ENCODE measurements at regions not wholly inside any gene's neighbourhood (a gene's known extent, or its start where the extent isn't known, plus 50 kb on each side); places are given as distances from the start of the nearest gene placed in this dataset.

DNA sequence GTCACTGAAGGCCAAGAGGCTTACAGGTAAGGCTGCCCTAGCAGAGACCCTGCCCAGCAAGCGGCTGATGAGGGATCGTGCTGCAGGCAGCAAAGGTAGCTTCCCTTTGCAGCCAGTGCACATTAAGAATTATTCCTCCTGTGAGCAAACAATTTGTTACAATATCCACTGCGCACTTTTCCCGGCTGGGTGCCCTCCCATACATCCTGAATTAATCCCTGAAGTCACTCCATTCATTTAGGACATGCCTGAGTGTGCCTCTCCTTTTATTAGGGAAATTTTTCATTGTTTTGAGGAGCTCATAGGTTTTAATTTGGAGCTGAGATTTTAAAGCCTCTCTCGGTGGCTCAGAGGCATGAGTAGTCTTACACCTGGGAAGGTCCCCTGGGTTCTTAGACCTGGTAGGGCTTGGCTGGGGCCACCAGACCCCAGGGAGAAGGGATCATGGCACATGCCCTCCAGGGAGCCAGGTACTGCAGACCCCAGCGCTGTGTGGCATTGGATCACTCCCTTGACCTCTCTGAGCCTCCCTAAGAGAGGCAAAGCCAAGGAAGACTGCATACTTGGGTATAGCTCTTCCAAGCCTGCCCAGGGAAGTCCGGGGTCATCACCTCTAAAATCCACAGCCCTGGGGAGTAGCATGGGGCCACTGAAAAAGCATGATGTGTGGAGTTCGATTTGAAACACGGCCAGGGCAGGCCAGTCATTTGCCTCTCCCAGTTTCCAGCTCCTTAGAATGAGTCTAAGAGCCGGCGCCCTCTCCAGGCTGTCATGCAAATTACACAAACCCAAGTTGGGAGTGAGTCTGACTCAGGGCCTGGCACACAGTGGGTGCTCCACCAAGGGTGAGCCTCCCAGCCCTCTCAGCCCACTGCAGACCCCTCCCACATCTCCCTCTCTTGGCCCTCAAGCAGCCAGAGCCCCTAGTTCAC is 151.9 kb upstream of the LINGO1 start:
- H3K9me3 Mint-ChIP-seq (ENCODE audit: low read depth) = no peaks in the 10 kb centered on the region
- no peaks in the 10 kb centered on the region for H3K27me3 Mint-ChIP-seq

GRCh38 chr15:77783636-77784035 is 150.9 kb upstream of the LINGO1 start:
- Mint-ChIP-seq H3K27me3 (no peaks in the 10 kb centered on the region), H3K4me1 (no peaks in the 10 kb centered on the region), H3K36me3 (no peaks in the 10 kb centered on the region), H3K4me3 (no peak overlapping the region), H3K9me3 (ENCODE audit: low read depth) (no peaks in the 10 kb centered on the region), H3K27ac (no peak overlapping the region)
- CTCF ChIA-PET = interaction anchor here (2.2 kb wide), 1 partner anchor 150 kb away, joined by 10 read pairs; the partner anchor contains the start of gene LINGO1
- DNase-seq = no peak
- ATAC-seq = no peak

More for the DNA sequence above, 151.9 kb upstream of the LINGO1 start:
- DNase-seq (no peak), ATAC-seq (peak; percentile 53)
- CTCF ChIA-PET = interaction anchor here (1.0 to 2.2 kb wide), 5 partner anchors 8 to 151 kb away, joined by 3 to 10 read pairs (median 3); partner anchors contain the start of gene LINGO1
- Mint-ChIP-seq H3K27ac (no peak overlapping the region), H3K4me3 (no peak overlapping the region), H3K4me1 (no peaks in the 10 kb centered on the region), H3K36me3 (no peaks in the 10 kb centered on the region)

DNA sequence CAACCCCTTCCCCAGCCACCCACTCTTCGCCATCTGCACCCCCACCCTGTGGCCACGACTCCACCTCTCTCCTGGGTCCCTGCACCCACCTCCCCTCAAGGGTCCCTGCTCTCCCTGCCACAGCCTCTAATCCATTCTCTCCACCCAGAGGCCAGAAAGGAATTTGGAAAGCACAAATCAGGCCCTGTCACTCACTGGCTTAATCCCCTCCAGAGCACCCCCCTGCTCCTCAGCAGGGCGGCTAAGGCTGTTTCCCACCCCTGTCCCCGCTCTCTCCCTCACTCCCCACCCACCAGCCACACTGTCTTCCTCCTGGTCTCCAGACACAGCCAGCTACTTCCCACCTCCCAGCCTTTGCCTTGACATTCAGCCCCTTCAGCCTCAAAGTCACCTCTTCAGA is 150.0 kb upstream of the LINGO1 start:
- H3K4me3 Mint-ChIP-seq = no peak overlapping the region
- H3K27me3 Mint-ChIP-seq = no peaks in the 10 kb centered on the region
- CTCF ChIA-PET = no interaction called here
- ATAC-seq (no peak), DNase-seq (no peak)
- no peaks in the 10 kb centered on the region for H3K36me3 Mint-ChIP-seq
- no peak overlapping the region for H3K27ac Mint-ChIP-seq
- H3K4me1 Mint-ChIP-seq = no peaks in the 10 kb centered on the region
- H3K9me3 Mint-ChIP-seq (ENCODE audit: low read depth) = no peaks in the 10 kb centered on the region

DNA sequence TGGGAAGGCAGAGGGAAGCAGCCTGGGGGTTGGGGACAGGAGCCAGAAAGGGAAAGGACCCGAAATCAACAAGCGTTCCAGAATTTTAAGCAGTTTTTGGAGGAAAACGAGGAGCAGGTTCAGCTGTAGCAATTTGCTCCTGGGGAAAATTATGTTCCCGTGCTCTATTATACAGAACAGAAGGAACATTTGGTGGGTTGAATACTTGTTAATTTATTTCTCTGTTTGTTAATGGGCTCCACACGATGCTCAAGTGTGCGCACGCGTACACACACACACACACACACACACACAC is 149.2 kb upstream of the LINGO1 start:
- Mint-ChIP-seq H3K4me3 (no peak overlapping the region), H3K9me3 (ENCODE audit: low read depth) (no peaks in the 10 kb centered on the region), H3K4me1 (no peaks in the 10 kb centered on the region), H3K27ac (no peak overlapping the region), H3K27me3 (no peaks in the 10 kb centered on the region), H3K36me3 (no peaks in the 10 kb centered on the region)
- CTCF ChIA-PET = no interaction called here
- DNase-seq = no peak
- ATAC-seq = no peak

DNA sequence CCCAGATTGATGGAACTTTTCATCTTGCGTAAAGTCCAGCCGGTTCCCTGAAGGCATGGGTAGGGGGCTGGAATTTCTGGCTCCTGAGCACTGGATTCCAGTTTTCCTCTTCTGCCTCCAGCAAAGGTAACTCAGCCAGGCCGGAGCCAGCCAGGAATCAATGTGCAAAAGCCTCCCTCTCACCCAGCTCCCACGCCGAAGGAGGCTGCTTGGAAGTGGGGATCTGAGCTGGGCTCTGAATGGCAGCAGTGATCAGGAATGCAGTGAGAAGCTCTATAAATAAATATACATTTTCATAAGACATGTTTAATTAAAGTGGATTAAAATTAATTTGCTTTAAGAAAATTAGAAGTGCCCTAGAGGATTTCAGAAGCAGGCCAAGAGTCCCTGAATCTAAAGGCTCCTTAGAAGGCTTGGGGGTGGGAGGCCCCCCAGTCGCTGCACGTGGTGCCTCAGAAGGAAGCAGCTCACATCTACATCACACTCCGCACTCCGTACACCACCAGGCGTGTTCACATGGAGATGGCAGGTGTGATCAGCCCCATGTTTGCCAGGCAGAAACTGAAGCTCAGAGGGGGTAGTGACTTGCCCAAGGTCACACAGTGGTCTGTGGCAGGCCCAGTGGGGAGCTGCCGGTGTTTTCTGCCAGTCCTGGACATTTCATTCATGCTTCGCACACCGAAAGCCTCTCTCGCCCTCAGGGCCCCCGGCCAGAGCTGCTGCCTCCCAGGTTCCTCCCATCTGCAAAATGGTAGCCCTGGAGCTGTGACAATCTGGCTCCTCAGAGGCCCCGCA is 148.6 kb upstream of the LINGO1 start:
- CTCF ChIA-PET = no interaction called here
- ATAC-seq (no peak), DNase-seq (no peak)
- Mint-ChIP-seq H3K36me3 (no peaks in the 10 kb centered on the region), H3K4me1 (no peaks in the 10 kb centered on the region), H3K27ac (no peak overlapping the region), H3K27me3 (no peaks in the 10 kb centered on the region), H3K9me3 (ENCODE audit: low read depth) (no peaks in the 10 kb centered on the region), H3K4me3 (no peak overlapping the region)

DNA sequence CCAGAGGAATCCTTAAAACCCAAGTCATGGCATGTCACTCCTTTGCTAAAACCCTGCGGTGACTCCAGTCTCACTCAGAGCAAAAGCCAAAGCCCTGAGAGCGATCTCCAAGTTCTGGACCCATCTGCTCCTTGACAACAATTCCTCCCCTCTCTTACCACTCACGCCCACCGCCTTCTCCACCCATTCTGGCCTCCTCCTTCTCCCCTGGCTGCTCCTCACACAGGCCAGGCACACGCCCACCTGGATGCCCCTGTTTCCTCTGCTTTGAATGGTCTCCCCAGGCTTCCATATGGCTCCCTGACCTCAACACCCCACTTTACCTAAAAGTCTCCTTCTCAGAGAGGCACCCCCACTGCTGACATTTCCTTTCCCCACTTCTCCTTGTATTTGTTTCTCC is 146.1 kb upstream of the LINGO1 start:
- DNase-seq = no peak
- no peak overlapping the region for H3K4me3 Mint-ChIP-seq
- no peak for ATAC-seq
- H3K27me3 Mint-ChIP-seq = no peaks in the 10 kb centered on the region
- no peaks in the 10 kb centered on the region for H3K9me3 Mint-ChIP-seq (ENCODE audit: low read depth)
- CTCF ChIA-PET = no interaction called here
- H3K27ac Mint-ChIP-seq = no peak overlapping the region
- H3K36me3 Mint-ChIP-seq = no peaks in the 10 kb centered on the region
- no peaks in the 10 kb centered on the region for H3K4me1 Mint-ChIP-seq

- DNase-seq = no peak
- Mint-ChIP-seq H3K9me3 (ENCODE audit: low read depth) (no peaks in the 10 kb centered on the region), H3K27me3 (no peaks in the 10 kb centered on the region), H3K4me1 (no peaks in the 10 kb centered on the region), H3K36me3 (no peaks in the 10 kb centered on the region), H3K4me3 (no peak overlapping the region), H3K27ac (no peak overlapping the region)
- CTCF ChIA-PET = no interaction called here
- ATAC-seq = no peak
Measured at GRCh38 chr15:77775837-77776236, 143.1 kb upstream of the LINGO1 start.

GRCh38 chr15:77775373-77775772 is 142.7 kb upstream of the LINGO1 start:
- Mint-ChIP-seq H3K4me3 (no peak overlapping the region), H3K9me3 (ENCODE audit: low read depth) (no peaks in the 10 kb centered on the region), H3K27ac (no peak overlapping the region), H3K27me3 (no peaks in the 10 kb centered on the region), H3K4me1 (no peaks in the 10 kb centered on the region), H3K36me3 (no peaks in the 10 kb centered on the region)
- CTCF ChIA-PET = no interaction called here
- DNase-seq (no peak), ATAC-seq (no peak)

DNA sequence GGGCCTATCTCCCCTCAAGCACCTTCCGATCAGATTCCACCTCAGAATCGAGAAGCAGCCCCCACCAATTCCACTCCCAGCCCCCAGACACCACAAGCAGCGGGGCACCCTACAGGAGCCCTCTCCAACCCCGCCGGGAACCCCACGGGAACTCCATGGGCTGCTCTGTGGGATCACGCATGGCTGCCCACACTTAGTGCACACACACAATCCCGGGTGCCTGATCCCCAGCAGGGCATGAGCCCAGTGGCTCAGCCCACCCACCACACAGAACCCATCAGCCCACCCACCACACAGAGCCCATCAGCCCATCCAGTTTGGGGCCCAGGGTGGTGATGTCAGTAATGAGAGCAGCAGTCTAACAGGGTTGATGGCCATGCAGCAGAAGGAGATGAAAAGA is 141.6 kb upstream of the LINGO1 start:
- Mint-ChIP-seq H3K9me3 (ENCODE audit: low read depth) (no peaks in the 10 kb centered on the region), H3K4me1 (no peaks in the 10 kb centered on the region), H3K27ac (no peak overlapping the region), H3K36me3 (no peaks in the 10 kb centered on the region), H3K4me3 (no peak overlapping the region), H3K27me3 (no peaks in the 10 kb centered on the region)
- DNase-seq (no peak), ATAC-seq (no peak)
- CTCF ChIA-PET = no interaction called here

DNA sequence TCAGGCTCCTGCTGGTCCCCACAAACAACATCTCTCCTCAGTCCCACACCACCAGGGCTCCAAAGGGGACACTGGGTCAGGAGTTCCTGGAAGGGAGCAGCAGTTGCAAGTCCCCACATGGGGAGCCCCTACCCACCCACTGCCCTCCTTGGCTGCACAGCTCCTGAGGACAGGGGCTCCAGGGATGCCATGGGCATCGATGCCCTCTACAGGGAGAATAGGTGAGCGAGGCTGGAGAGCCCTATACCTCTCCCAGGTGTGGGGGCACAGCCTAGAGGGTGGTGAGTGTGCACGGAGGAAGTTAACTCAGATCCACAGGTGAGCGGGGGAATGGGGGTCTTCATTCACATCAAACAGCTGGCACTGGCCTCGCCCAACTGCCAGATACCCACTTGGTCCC is 141.2 kb upstream of the LINGO1 start:
- Mint-ChIP-seq H3K36me3 (no peaks in the 10 kb centered on the region), H3K4me1 (no peaks in the 10 kb centered on the region), H3K27me3 (no peaks in the 10 kb centered on the region), H3K9me3 (ENCODE audit: low read depth) (no peaks in the 10 kb centered on the region), H3K27ac (no peak overlapping the region), H3K4me3 (no peak overlapping the region)
- ATAC-seq (no peak), DNase-seq (no peak)
- CTCF ChIA-PET = no interaction called here

DNA sequence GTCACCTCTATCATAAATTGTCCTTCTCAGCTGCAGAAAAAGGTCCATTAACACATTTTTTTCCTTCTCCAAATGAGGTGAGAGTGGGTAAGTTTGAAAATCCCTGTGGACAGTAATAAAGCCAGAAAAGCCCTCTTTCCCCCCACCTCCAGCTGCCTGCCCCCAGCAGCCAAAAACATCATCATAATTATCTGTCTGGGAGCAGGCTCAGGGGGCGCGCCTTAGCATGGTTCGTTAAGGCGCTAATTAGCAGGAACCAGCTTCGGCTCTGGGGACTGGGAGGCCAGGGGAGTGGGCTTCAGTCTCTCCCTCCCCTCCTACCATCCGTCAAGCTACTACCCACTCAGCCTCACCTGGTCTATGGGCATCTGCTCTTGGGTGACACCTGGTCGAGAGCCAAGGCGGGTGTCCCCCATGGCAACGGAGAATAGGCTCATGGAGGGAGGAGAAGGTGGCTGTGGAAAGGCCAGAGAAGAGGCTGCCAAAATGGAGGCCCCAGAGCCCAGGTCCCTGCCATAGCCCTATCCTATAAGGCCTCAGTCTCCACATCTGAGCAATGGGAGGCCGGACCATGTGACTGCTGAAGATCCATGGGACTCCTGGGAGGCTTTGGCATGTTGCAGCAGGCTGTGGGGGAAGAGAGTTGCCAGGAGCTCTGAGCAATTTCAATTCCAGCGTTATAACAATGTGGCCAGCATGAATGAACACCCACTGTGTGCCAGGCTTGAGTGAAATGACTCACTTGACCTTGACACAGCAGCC is 140.1 kb upstream of the LINGO1 start:
- Mint-ChIP-seq H3K27me3 (peaks cover 3% of the 10 kb centered on the region), H3K27ac (no peak overlapping the region), H3K9me3 (ENCODE audit: low read depth) (no peaks in the 10 kb centered on the region), H3K36me3 (no peaks in the 10 kb centered on the region), H3K4me1 (no peaks in the 10 kb centered on the region), H3K4me3 (no peak overlapping the region)
- CTCF ChIA-PET = no interaction called here
- DNase-seq (no peak), ATAC-seq (no peak)

GRCh38 chr15:77771616-77772015 is 138.9 kb upstream of the LINGO1 start:
- ATAC-seq (no peak), DNase-seq (no peak)
- CTCF ChIA-PET = no interaction called here
- no peaks in the 10 kb centered on the region for H3K4me1 Mint-ChIP-seq
- no peak overlapping the region for H3K4me3 Mint-ChIP-seq
- no peaks in the 10 kb centered on the region for H3K9me3 Mint-ChIP-seq (ENCODE audit: low read depth)
- H3K27ac Mint-ChIP-seq = no peak overlapping the region
- peaks cover 15% of the 10 kb centered on the region for H3K27me3 Mint-ChIP-seq
- H3K36me3 Mint-ChIP-seq = no peaks in the 10 kb centered on the region

DNA sequence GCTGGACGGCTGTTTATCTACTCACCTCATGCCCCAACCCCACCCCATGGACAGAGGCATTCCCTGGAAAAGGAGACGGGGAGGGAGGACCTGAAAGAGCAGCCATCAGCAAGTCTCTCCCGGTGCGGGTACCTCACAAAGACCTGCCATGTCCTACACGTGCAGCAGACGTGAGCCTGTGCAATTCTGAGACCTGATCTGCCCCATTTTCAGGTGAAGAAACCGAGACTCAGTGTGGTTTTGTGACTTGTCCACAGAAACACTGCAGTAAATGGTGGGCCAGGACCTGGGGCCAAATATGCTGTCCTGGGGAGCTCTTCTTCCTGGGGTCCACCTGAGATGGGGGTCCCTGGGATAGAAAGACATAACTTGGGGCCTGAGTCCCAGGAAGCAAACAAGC is 137.0 kb upstream of the LINGO1 start:
- H3K36me3 Mint-ChIP-seq = no peaks in the 10 kb centered on the region
- H3K4me1 Mint-ChIP-seq = no peaks in the 10 kb centered on the region
- no peak overlapping the region for H3K4me3 Mint-ChIP-seq
- no peak for DNase-seq
- CTCF ChIA-PET = interaction anchor here (0.7 kb wide), 1 partner anchor 88 kb away, joined by 3 read pairs; no protein-coding TSS in a partner anchor
- H3K9me3 Mint-ChIP-seq (ENCODE audit: low read depth) = no peaks in the 10 kb centered on the region
- H3K27ac Mint-ChIP-seq = no peak overlapping the region
- ATAC-seq = no peak
- H3K27me3 Mint-ChIP-seq = peaks cover 28% of the 10 kb centered on the region

Measured in activated CD8-positive, alpha-beta memory T cell treated with anti-CD3 and anti-CD28 coated beads, Interleukin-2, amount 10 ng/mL, durations not matched to agents 7 days and 5 days (primary cell).